ENCODE measurements at regions not wholly inside any gene's neighbourhood (a gene's known extent, or its start where the extent isn't known, plus 50 kb on each side); places are given as distances from the start of the nearest gene placed in this dataset.

- CTCF ChIA-PET, result no interaction called here
- Mint-ChIP-seq H3K27me3 (ENCODE audit: unreplicated experiment) (peaks cover 12% of the 10 kb centered on the region), H3K36me3 (ENCODE audit: insufficient read depth, unreplicated experiment) (no peaks in the 10 kb centered on the region), H3K27ac (ENCODE audit: unreplicated experiment) (no peak overlapping the region), H3K9me3 (ENCODE audit: low read depth, unreplicated experiment) (no peaks in the 10 kb centered on the region), H3K4me3 (ENCODE audit: low read depth, unreplicated experiment) (no peak overlapping the region), H3K4me1 (ENCODE audit: low read depth, unreplicated experiment) (no peaks in the 10 kb centered on the region)
- intact Hi-C loops (cut with micrococcal nuclease; ENCODE audit: unreplicated experiment), result no loop called here
- DNase-seq, result no peak
- no TSS peak for BruUV-seq (replicated peaks)
- TF ChIP-seq CTCF (IDR thresholded peaks at IDR 0.05; ENCODE audit: unreplicated experiment), result no peak
Observed at GRCh38 chr9:107989544-107989943, 500.0 kb upstream of the KLF4 start.

DNA sequence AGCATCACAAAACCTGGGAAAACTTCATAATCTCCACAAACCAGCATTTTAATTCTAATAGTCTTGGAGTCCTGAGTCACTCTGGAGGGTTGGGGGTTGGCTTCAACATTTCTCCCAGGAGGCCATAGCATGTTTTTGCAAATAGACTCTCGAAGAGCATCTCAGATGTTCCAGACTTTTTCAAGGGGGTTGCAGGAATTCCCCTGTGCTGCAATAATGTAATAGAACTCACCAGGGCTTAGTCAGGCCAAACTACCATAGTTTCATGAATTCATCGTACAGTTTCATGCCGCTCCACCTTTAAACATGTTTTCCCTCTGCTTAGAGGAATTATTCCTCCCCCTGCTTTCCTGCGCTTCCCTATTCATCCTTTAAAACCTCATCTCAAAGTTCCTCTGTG, 499.5 kb upstream of the KLF4 start:
- H3K27ac Mint-ChIP-seq (ENCODE audit: unreplicated experiment), result no peak overlapping the region
- intact Hi-C loops (cut with micrococcal nuclease; ENCODE audit: unreplicated experiment), result no loop called here
- no peaks in the 10 kb centered on the region for H3K9me3 Mint-ChIP-seq (ENCODE audit: low read depth, unreplicated experiment)
- H3K4me1 Mint-ChIP-seq (ENCODE audit: low read depth, unreplicated experiment), result no peaks in the 10 kb centered on the region
- TF ChIP-seq CTCF (IDR thresholded peaks at IDR 0.05; ENCODE audit: unreplicated experiment), result no peak
- peaks cover 12% of the 10 kb centered on the region for H3K27me3 Mint-ChIP-seq (ENCODE audit: unreplicated experiment)
- CTCF ChIA-PET, result no interaction called here
- no peaks in the 10 kb centered on the region for H3K36me3 Mint-ChIP-seq (ENCODE audit: insufficient read depth, unreplicated experiment)
- no peak overlapping the region for H3K4me3 Mint-ChIP-seq (ENCODE audit: low read depth, unreplicated experiment)
- DNase-seq, result no peak
- BruUV-seq (replicated peaks), result no TSS peak

- Mint-ChIP-seq H3K4me1 (ENCODE audit: low read depth, unreplicated experiment) (no peaks in the 10 kb centered on the region), H3K27ac (ENCODE audit: unreplicated experiment) (no peak overlapping the region), H3K9me3 (ENCODE audit: low read depth, unreplicated experiment) (no peaks in the 10 kb centered on the region), H3K27me3 (ENCODE audit: unreplicated experiment) (peaks cover 12% of the 10 kb centered on the region), H3K4me3 (ENCODE audit: low read depth, unreplicated experiment) (no peak overlapping the region), H3K36me3 (ENCODE audit: insufficient read depth, unreplicated experiment) (no peaks in the 10 kb centered on the region)
- no peak for TF ChIP-seq CTCF (IDR thresholded peaks at IDR 0.05; ENCODE audit: unreplicated experiment)
- no TSS peak for BruUV-seq (replicated peaks)
- CTCF ChIA-PET, result no interaction called here
- no peak for DNase-seq
- intact Hi-C loops (cut with micrococcal nuclease; ENCODE audit: unreplicated experiment), result no loop called here
Observed at GRCh38 chr9:107984956-107985355, 495.4 kb upstream of the KLF4 start.

- BruUV-seq (replicated peaks), result no TSS peak
- intact Hi-C loops (cut with micrococcal nuclease; ENCODE audit: unreplicated experiment), result no loop called here
- no peak for TF ChIP-seq CTCF (IDR thresholded peaks at IDR 0.05; ENCODE audit: unreplicated experiment)
- Mint-ChIP-seq H3K36me3 (ENCODE audit: insufficient read depth, unreplicated experiment) (no peaks in the 10 kb centered on the region), H3K27me3 (ENCODE audit: unreplicated experiment) (peaks cover under 1% of the 10 kb centered on the region), H3K9me3 (ENCODE audit: low read depth, unreplicated experiment) (no peaks in the 10 kb centered on the region), H3K27ac (ENCODE audit: unreplicated experiment) (no peak overlapping the region), H3K4me1 (ENCODE audit: low read depth, unreplicated experiment) (no peaks in the 10 kb centered on the region), H3K4me3 (ENCODE audit: low read depth, unreplicated experiment) (no peak overlapping the region)
- DNase-seq, result no peak
- CTCF ChIA-PET, result interaction anchor here (0.7 kb wide), 1 partner anchor 17 kb away, joined by 3 read pairs; no protein-coding TSS in a partner anchor
Observed at GRCh38 chr9:107983762-107984161, 494.2 kb upstream of the KLF4 start.
